HT1080 (cell line): ENCODE measurements at regions not wholly inside any gene's neighbourhood (a gene's known extent, or its start where the extent isn't known, plus 50 kb on each side); places are given as distances from the start of the nearest gene placed in this dataset.

ENCODE experiments used
- DNase-seq: peaks from one replicate; pipeline ENCODE4 v3.0.0-alpha.2; 2015; ENCODE audit warnings: low read depth

- DNase-seq, result no peak
Observed at GRCh38 chr12:107547389-107547788, 138.2 kb upstream of the PWP1 start.

GRCh38 chr12:107549651-107550480 lies 135.7 kb upstream of the PWP1 start:
- no peak for DNase-seq

GRCh38 chr12:107551434-107551833 lies 134.2 kb upstream of the PWP1 start:
- DNase-seq, result no peak

GRCh38 chr12:107552263-107552662 lies 133.3 kb upstream of the PWP1 start:
- DNase-seq, result no peak

GRCh38 chr12:107553211-107553765 lies 132.3 kb upstream of the PWP1 start:
- DNase-seq, result no peak

- DNase-seq, result no peak
Observed at GRCh38 chr12:107554941-107555340, 130.7 kb upstream of the PWP1 start.

- DNase-seq, result no peak
Observed at GRCh38 chr12:107557026-107557425, 128.6 kb upstream of the PWP1 start.

- no peak for DNase-seq
Observed at GRCh38 chr12:107557589-107558100, 128.0 kb upstream of the PWP1 start.

GRCh38 chr12:107558141-107558815 lies 127.3 kb upstream of the PWP1 start:
- DNase-seq, result no peak

GRCh38 chr12:107558816-107559382 lies 126.7 kb upstream of the PWP1 start:
- DNase-seq, result no peak

- DNase-seq, result peak; percentile 34
Observed at GRCh38 chr12:107560165-107560898, 125.3 kb upstream of the PWP1 start.

GRCh38 chr12:107560899-107561285 lies 124.7 kb upstream of the PWP1 start:
- DNase-seq, result no peak

GRCh38 chr12:107564946-107565345 lies 120.7 kb upstream of the PWP1 start:
- peak; percentile 8 for DNase-seq

- DNase-seq, result no peak
Observed at GRCh38 chr12:107565551-107565950, 120.0 kb upstream of the PWP1 start.

GRCh38 chr12:107567876-107568619 lies 117.6 kb upstream of the PWP1 start:
- no peak for DNase-seq

- no peak for DNase-seq
Observed at GRCh38 chr12:107568718-107569117, 116.9 kb upstream of the PWP1 start.

- DNase-seq, result peak; percentile 46
Observed at GRCh38 chr12:107570721-107571120, 114.9 kb upstream of the PWP1 start.

GRCh38 chr12:107571492-107571891 lies 114.1 kb upstream of the PWP1 start:
- DNase-seq, result no peak

- no peak for DNase-seq
Observed at GRCh38 chr12:107574691-107575090, 110.9 kb upstream of the PWP1 start.
